ENCODE measurements at regions not wholly inside any gene's neighbourhood (a gene's known extent, or its start where the extent isn't known, plus 50 kb on each side); places are given as distances from the start of the nearest gene placed in this dataset.
"Not testable (repeated sequence)": the region's sequence is repeated elsewhere in the genome, so short reads cannot be mapped to it uniquely, and the experiment has no call there.

DNA sequence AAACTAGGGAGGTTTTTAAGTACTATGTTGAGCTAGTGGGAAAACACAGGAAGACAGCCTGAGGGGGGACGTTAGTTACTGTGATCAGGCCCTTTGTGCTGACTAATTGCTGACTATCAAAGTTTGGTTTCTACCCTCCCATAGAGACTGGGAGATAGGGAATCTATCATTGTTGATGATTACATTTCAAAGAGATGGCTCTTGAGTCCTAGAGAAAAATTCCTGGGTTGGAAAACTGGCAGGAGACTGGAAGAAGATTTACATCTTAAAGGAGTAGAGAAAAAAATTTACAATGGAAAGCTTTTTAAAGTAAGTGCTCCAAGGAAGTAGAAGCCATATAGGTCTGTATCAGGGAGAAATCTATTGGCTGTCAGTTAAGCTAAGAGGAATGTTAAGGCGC is 522.0 kb upstream of the KLHL1 start:
- DNase-seq (ENCODE audit: low spot score): no peak

DNA sequence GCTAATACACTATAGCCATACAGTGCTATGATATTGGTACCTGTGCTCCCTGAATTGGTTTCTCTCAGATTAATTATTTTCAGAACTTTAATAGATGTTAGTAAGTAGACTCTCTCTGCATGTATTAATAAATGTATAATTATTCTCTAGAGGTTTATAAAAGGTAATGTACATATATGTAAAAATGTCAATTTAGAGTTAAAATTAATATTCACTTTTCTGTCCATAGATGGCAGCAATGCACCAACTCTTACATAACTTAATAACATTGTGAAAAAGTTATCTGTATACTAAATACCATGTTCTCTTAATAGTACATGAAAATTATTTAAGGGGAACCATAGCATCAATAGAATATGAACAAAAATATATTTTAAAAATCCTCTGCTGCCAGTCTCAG is 515.0 kb upstream of the KLHL1 start:
- no peak for DNase-seq (ENCODE audit: low spot score)

DNA sequence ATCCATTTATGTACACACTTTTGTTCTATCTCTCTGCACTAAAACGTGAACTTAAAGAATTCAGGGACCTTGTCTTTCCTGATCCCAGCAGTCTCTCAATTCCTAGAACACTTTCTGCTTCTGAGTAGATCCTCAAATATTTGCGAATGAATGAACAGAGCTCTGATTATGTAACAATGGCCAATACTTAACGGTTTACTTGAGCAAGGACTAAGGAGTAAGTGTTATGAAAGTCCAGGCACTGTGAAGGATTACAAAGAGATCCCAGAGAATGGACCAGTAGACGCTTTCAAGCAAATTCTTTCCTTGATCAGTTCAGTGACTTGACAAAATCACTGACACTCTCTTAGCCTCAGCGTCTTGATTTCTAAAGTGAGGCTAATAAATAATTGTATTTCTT is 514.5 kb upstream of the KLHL1 start:
- no peak for DNase-seq (ENCODE audit: low spot score)

- DNase-seq (ENCODE audit: low spot score): no peak
These were observed 511.7 kb upstream of the KLHL1 start for GRCh38 chr13:70619936-70620335.

GRCh38 chr13:70616847-70617246 is 508.6 kb upstream of the KLHL1 start:
- no peak for DNase-seq (ENCODE audit: low spot score)

- no peak for DNase-seq (ENCODE audit: low spot score)
These were observed 505.0 kb upstream of the KLHL1 start for GRCh38 chr13:70613295-70613694.

DNA sequence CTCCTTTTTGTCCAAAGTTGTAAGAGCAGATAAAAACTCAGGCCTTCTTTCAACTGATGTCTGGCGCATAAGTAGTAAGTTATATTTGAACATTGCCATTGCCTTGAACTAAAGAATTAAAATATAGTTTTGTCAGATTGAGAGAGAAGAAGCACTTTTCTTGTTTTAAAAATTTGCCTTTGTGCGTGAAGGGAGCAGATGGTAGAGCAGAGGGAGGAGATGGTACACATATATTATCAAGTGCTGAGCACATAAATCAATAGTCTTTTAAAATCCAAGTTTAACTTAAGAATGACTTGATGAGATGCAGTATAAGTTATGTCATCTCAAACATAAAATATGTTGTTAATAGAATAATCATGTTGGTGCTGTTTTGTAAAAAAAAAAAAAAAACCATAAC is 504.6 kb upstream of the KLHL1 start:
- DNase-seq (ENCODE audit: low spot score): no peak

- no peak for DNase-seq (ENCODE audit: low spot score)
These were observed 496.2 kb upstream of the KLHL1 start for GRCh38 chr13:70604448-70604847.

GRCh38 chr13:70593716-70594115 is 485.5 kb upstream of the KLHL1 start:
- DNase-seq (ENCODE audit: low spot score): no peak

DNA sequence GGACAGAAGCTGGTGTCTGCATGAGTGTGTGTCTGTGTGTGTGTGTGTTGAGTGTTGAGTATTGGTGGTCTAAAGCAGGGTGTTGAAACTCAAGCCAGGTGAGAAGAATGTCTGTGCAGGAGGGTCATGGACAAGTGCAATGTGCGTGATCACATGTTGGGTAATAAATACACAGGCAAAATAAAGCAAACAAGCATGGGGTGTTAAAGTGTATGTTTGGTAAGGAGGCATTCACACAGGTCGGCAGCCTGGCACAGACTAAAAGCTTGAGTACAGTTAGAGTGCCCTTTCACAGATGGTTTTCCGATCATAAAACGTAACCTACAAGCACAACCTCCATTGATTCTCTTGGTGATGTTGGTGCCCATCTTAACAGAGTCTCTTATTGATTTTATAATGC is 476.9 kb upstream of the KLHL1 start:
- no peak for DNase-seq (ENCODE audit: low spot score)

DNA sequence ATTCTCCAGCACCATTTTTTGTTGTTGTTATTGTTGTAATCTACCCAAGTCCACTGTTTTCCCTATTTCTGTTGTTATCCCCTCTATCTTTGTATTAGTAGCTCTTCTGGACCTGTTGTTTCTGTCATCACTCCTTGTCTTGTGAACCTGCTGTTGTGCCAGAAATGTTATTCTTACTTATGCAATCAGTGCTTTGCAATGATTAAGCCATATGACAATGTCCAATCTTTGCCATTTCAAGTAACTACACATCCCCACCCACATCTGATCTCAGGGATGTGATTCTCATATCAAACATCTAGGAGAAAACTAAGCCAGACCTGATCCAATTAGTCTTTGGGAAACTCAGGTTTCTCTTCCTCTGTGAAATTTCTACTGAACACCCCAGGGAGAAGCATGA is 472.6 kb upstream of the KLHL1 start:
- DNase-seq (ENCODE audit: low spot score): no peak

DNA sequence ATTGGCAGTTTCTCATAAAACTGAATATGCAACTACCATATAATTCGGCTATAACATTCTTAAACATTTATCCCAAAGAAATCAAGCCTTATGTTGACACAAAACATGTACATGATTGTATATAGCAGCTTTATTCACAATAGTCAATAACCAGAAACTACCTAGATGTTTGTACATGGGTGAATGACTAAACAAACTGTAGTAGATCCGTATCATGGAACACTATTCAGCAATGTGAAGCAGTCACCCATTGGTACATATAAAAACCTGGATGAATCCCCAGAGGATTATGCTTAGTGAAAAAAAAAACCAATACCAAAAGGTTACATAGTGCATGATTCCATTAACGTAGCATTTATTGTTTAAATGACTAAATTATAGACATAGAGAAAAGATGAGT is 471.7 kb upstream of the KLHL1 start:
- no peak for DNase-seq (ENCODE audit: low spot score)

GRCh38 chr13:70571221-70571620 is 463.0 kb upstream of the KLHL1 start:
- DNase-seq (ENCODE audit: low spot score): no peak

DNA sequence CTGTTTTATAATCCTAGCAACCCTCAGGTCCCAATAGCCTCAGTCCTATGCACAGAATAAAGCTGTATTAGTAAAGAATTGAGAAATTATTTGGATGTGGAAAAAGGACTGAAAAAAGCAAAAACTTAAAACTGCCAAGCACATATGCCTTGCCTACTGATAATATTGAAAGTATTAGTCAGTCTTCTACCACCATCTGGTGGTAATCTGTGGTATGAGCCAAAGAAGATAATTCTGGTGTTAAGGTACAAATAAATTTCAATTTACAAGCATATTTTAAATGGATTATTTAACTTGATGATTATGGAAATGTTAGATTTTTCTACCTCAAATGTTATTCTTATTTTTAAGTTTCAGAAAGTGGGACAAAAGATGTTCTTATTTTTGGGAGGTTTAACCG is 460.3 kb upstream of the KLHL1 start:
- peak; percentile 68 for DNase-seq (ENCODE audit: low spot score)

GRCh38 chr13:70544706-70545105 is 436.5 kb upstream of the KLHL1 start:
- no peak for DNase-seq (ENCODE audit: low spot score)

DNA sequence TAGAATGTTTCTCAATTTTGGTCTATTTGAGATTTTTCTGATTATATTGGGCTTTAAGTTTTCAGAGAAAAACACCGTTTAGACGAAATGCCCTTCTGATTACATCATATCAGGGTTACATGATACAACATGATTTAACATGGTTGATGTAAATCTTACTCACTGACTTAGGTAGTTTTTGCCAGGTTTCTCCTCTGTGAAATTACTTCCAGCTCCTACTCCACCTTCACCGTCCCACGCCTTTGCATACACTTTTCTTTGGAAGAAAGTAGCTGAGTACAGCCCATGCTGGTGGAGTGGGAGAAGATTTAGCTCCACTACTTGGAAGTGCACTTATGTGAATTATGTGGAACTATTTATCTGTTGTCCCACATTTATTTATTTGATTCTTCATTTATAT is 433.2 kb upstream of the KLHL1 start:
- DNase-seq (ENCODE audit: low spot score): no peak

GRCh38 chr13:70534466-70534865 is 426.2 kb upstream of the KLHL1 start:
- no peak for DNase-seq (ENCODE audit: low spot score)

GRCh38 chr13:70529652-70530051 is 421.4 kb upstream of the KLHL1 start:
- DNase-seq (ENCODE audit: low spot score): no peak

DNA sequence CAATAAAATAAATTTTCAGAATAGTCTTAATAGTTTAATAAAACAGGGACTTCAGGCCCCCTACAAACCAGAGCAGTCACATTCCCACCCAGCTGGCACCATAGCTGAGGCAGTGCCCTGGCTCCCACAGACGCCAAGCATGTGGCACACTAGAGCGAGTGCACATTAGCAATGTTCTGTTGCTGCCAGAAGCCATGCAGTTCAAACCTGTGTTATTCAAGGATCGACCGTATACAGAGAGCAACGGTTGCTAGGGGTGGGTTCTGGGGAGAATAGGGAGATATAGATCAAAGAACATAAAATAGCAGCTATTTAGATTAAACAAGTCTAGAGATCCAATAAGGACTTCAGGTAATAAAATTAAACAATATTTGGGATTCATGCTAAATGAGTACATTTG is 419.3 kb upstream of the KLHL1 start:
- no peak for DNase-seq (ENCODE audit: low spot score)

DNA sequence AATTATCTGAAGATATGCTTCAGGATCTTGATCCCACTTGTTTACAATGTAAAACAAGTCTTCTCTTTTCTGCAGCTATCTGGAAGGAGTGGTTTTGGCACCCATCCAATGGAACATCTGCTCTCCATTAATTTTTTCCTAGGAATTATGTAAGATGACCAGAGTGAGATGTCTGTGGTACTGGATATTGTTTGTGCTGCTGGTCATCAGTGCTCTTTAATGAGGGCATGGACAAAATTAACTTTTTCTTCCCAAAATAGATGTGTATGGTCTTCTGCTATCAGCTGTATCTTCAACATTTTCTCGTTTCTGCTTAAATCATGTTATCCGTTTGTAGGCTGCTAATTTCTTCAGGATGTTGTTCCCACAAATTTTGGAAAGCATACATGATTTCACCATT is 415.4 kb upstream of the KLHL1 start:
- no peak for DNase-seq (ENCODE audit: low spot score)

- no peak for DNase-seq (ENCODE audit: low spot score)
These were observed 412.2 kb upstream of the KLHL1 start for GRCh38 chr13:70520275-70521036.

DNA sequence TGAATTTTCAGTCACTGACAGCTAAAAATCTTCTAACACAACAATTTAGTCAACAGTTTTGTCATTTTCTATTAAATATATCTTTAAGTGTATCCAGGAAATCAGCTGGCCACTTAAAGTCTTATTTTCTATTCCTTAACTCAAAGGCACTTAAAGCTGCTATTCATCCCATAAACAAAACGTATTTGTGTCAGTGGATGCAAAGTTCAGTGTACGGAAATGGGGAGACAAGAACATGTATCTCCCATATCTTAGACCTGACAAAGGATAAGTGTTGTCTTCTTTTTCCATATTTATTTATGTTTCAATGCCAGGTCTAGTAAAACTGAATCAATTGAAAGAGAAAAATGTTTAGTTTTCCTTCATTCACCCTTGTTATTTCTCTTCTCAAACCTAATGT is 409.8 kb upstream of the KLHL1 start:
- peak; percentile 48 for DNase-seq (ENCODE audit: low spot score)

DNA sequence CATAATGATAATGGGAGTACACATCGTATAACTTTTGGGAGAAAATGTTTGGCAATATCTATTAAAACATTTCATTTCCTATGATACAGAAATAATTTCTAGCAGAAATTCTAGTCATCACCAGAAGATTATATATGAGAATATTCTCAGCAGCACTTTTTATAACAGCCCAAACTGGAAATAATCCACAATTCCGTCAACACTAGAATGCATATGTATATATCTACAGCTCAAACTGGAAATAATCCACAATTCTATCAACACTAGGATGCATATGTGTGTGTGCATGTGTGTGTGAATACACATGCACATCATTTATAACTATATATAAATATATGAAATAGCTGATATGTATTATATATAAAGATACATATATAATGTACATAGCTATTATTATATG is 408.0 kb upstream of the KLHL1 start:
- no peak for DNase-seq (ENCODE audit: low spot score)

DNA sequence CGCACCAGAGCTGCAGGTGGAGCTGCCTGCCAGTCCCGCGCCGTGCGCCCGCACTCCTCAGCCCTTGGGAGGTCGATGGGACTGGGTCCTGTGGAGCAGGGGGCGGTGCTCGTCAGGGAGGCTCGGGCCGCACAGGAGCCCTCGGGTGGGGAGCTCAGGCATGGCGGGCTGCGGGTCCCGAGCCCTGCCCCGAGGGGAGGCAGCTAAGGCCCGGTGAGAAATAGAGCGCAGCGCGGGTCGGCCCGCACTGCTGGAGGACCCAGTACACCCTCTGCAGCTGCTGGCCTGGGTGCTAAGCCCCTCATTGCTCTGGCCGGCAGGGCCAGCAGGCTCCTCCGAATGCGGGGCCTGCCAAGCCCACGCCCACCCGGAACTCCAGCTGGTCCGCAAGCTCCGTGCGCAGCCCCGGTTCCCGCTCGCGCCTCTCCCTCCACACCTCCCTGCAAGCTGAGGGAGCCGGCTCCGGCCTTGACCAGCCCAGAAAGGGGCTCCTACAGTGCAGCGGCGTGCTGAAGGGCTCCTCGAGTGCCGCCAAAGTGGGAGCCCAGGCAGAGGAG is 403.7 kb upstream of the KLHL1 start:
- DNase-seq (ENCODE audit: low spot score): not testable (repeated sequence)

Data from COLO829 (cell line).